ENCODE measurements at regions not wholly inside any gene's neighbourhood (a gene's known extent, or its start where the extent isn't known, plus 50 kb on each side); places are given as distances from the start of the nearest gene placed in this dataset.

DNA sequence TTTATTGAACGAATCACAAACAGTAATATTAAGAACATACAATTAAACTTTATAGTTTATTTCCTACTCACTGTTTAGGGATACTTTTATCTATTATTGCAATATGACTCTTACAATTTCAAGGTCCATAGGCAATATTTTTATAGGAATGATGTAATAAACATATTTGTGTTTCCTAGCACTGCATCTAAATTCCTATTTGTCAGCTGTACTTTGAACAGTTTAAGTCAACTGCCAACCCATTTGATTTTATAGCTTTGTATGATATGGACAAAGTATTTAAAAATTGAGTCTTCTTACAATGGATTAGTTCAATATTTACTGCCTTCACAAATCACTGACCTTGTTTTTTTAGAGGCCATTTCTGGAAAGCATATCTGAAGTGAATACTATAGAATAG lies 199.3 kb downstream of the PCDH7 start:
- intact Hi-C loops (cut with DNase I): no loop called here
- DNase-seq: no peak

DNA sequence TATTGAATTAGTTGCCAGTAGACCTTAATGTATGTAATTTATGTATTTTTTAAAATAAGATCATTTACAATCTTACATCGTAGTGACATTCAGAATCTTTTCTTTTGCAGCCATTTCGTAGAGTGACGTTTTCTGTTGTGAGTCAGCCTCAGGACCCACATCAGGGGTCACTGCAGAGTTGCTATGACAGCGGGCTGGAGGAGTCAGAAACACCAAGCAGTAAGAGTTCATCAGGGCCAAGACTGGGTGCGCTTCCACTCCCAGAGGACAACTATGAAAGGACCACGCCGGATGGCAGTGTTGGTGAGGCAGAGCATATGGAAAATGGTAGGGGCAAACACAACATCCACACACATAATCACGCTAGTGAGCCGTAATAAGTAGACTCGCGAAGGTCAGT lies 199.9 kb downstream of the PCDH7 start:
- no peak for DNase-seq
- intact Hi-C loops (cut with DNase I): no loop called here

DNA sequence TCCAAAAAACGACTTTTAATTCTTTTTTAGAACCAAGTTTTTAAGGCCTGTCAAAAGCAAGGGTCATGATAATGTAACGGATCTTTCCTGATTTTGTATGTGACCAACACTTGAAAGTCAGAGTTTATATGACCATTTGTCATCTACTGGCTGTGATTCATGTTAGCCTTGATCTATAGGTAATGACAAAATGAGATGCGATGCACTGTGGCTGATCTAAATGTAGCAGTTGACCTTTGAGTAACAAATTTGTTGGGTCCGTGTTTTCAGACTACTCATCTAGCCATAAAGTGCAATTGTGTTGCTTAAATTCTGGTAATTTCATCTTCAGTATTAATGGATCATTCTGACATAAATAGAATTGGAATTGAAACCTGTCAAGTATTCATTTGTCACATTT lies 202.5 kb downstream of the PCDH7 start:
- intact Hi-C loops (cut with DNase I): no loop called here
- DNase-seq: no peak

DNA sequence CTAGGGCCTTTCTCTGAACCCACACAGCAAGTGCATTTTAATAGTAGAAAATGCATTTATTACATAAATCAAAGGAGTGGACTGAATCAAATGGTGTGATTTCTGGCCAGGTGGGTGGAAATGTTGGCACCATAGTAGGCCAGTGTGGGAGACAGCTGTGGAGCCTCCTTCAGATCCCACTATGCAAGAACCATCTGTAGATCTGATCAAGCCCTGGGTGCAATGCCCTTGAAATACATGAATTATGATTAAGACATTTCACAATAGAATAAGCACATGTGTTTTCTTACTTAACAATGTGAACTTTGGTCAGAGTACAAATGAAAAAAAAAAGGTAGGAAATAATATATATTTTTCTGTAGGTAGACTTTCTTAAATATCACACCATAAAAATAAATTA lies 204.3 kb downstream of the PCDH7 start:
- intact Hi-C loops (cut with DNase I): no loop called here
- DNase-seq: no peak

DNA sequence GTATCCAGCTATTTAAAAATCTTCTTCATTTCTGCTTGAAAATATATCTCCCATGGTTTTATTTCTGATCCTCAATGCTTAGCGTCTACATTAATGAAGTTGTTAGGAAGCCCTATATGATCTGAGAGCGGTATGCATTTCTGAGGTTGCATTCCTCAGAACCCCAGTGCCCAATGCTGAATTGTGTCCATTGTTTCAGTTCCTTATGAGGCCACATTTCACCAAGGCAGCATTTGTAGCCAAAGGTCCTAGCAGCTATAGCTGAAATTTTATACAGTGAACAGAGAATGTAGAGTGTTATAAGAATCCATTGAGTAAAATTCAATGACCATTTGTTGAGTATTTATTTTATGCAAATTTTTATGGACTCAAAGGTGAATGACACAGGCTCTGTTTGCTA lies 209.5 kb downstream of the PCDH7 start:
- intact Hi-C loops (cut with DNase I): no loop called here
- DNase-seq: no peak

DNA sequence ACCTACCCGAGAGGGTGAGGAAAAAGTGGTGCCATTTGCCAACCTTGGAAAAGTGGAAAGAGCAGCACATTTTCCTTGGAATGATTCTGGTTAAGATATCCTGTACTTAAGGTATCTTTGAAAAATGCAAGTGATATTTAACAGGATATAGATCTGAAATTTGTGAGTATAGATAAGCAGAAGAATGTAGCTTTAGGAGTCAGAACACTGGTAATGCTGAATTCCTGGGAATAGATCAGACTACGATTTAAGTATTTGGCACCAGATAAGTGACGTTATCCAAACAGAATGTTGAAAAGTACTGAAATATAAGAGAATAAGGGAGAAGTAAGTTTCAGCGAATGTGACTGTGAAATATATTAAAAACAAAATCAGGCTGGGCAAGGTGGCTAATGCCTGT lies 210.1 kb downstream of the PCDH7 start:
- intact Hi-C loops (cut with DNase I): no loop called here
- no peak for DNase-seq

DNA sequence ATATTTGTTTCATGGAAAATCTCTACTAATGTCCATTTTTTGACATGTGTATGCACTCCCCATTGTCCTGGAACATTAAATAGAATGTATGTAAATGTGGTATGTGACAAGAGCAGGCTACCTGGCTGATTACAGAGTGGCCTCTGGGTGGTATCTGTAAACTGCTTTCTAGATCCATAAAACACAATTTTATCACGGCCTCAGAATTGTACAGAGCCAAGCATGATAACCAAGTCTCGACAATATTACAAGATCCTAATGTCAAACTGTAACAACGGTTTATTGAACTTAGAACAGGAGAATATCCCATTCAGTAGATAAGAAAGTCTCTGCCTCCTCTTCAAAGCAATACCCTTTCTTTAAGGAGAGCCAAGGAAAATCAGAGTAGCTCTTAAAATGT lies 212.4 kb downstream of the PCDH7 start:
- no peak for DNase-seq
- intact Hi-C loops (cut with DNase I): no loop called here

DNA sequence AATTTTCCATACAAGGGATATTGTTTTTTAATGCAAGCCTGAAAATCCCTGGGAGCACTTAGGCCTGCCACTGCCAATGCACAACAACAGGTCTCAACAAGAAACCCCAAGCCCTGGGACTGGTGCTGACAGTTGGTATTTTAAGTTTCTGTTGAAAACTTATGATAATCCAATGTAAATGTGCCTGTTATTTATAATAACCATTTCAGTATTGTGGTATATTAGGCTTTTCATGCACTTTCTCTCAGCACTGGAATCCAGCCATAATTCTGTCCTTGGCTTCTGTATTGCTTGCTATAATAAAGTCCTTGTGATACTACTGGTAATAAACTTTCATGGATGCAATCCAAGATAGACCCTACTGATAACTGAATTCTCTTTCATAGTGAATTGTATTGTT lies 218.9 kb downstream of the PCDH7 start:
- intact Hi-C loops (cut with DNase I): no loop called here
- DNase-seq: no peak

DNA sequence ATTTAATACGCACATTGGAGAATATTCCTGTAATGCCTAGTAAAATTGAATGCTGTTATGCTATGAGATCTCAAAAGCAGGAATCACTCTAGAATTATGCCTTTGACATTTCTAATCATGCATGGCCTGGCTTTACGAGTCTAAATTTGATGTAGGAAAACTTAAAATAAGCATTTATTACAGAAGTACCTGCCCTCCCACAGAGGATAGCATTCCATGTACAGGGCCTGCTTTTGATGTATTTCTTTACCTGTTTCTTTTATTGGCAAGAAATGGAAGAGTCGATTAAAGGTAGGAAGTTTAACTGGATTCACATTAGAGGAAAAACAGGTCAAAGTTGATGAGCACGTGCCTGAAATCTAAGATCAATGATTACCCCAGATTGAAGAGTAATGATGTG lies 219.5 kb downstream of the PCDH7 start:
- no peak for DNase-seq
- intact Hi-C loops (cut with DNase I): no loop called here

DNA sequence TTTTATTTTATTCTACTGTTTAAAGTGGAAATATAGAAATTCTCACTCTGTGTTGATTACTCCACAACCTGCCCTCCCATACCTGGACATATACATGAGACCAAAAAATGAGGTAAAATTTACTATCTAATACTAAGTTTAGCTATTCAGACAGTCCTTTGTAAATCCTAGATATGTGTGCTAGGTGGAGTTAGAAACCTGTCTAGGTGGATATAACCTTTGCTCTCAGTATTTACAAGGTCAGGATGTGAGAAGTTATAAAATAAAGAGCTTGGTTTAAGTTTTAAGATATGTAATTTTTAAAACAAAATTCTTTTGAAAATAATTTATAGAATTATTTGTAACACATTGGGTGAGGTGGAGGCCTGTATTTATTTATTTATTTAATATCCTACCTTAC lies 221.5 kb downstream of the PCDH7 start:
- DNase-seq: no peak
- intact Hi-C loops (cut with DNase I): no loop called here

DNA sequence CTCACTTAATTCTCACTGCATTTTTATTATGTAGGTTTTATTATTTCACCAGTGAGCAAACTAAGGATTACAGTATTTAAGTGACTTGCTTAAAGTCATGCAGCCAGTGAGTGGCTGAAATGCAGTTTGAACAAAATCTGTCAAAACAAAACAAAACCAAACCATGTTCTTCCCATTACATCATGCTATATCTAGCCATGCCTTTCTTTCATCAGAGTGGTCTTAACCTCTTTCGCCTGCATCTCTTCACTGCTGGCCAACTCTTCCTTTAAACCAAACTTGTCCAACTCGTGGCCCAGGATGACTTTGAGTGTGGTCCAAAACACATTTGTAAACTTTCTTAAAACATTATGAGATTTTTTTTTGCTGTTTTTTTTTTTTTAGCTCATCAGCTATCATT lies 223.2 kb downstream of the PCDH7 start:
- no peak for DNase-seq
- intact Hi-C loops (cut with DNase I): no loop called here

DNA sequence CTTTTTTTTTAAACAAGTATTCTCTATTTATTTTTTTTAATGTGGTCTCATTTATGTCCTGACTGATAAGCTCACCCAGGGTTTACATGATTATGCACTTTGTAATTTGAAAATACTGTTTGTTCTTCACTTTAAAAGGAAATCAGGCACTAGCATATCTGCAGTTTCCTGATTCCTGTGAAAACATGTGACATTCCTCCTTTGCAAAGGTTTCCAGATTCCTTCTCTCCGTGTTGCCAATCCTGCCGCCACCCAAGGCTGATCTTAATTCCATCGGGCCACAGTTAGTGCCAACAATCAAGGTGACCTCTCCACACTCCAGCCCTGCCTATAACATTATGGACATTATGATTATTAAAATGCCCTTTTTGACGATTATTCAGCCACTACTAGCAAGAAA lies 225.4 kb downstream of the PCDH7 start:
- no peak for DNase-seq
- intact Hi-C loops (cut with DNase I): no loop called here

DNA sequence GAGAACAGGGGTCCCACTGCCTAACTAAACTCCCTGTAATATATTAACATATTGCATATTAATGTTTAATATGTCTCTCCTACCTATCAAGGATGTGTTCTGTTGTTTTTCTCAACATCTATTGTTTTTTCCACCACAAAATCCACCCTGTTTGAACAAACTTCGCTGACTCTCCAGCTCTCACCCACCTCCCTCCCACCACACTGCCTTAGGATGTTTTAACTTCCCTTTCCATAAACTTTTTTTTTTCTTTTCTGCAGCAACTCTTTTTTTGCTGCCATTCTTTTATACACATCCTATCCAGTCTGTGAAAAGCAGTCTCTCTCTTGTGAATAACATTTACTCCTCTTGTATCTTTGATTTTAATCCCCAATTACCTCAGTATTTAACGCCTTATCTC lies 226.1 kb downstream of the PCDH7 start:
- intact Hi-C loops (cut with DNase I): no loop called here
- DNase-seq: no peak

DNA sequence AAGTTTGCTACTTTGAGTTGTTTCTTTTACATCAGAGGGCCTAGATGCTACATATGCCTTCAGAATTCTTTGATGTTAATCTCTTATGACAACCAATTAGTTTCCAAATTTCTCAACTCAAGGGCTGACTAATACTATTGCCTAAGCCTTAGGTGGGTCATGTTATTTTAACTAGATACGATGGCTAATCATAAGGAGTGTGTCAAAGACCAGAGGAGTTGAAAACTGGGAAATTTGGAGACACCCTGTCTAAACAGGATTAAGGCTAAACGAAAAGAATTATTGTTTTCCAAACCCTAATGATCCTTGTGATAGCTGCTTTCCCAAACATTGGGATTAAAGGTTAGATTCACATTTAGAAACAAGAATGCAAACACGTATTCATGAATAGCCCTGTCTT lies 228.5 kb downstream of the PCDH7 start:
- no peak for DNase-seq
- intact Hi-C loops (cut with DNase I): no loop called here

DNA sequence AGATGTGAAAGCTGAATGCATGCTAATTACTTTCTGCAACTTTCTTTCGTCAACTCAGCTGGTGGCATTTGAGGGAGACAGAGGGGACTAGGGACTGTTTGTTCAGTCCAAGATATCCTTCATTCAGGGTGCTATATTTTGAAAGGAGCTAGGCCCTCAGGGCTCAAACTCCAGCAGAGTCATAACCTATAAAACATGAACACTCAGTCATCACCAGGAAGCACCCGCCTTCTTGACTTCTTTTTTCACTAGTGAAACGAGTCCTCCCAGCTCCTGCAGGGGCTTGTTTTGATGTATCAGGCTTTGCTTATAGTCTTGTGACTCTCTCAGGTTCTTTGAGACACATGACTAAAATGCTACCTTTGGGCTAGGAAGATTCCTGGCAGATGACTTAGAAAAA lies 230.6 kb downstream of the PCDH7 start:
- intact Hi-C loops (cut with DNase I): no loop called here
- no peak for DNase-seq

DNA sequence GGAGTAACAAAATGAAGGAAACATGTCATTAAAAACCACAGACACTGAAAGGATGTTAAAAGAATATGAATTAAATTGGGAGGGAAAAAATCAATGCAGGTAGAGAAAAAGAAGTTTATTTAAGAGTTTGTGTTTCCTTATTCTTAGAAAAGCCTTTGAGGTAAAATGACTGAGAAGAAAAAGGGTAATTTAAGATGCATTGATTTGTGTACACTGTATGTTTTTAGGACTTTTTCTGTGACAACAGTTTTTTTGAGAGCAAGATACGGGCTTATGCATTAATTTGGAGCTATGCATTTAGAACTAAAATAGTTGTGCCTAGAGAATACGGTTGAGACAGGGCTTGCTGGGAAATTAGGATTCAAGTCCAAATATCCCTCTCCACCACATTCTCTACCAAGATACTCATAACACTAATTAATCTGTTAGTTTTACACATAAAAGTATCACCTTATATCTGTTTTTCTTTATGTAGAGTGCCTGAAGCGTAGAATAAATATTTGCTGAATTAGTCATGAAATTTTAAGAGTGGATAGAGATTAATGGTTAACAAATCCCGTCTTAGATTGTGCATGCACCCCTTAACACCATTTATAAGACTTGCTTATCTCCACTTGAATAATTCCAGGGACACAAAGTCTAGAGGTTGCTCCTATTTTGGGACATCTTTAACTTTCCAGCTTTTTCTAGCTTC lies 232.5 kb downstream of the PCDH7 start:
- no peak for DNase-seq

DNA sequence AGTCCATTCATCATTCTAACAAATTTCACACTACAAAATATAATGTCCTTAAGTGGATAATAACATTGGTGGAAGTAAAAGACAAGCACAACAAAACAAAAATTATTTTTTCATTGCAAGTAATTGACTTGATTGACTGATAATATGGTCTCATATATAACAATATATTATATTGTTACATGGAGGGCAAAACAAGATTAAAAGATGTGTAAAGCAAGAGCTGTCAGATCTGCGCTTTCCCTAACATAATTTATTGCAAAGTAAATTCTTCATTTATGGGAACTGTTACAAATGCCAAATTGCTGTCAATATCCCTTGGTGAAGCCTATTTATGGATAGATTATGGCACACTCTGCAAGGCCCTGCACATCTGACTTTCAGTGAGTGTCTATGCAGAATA lies 233.6 kb downstream of the PCDH7 start:
- intact Hi-C loops (cut with DNase I): no loop called here
- no peak for DNase-seq

More for the DNA sequence above, 232.5 kb downstream of the PCDH7 start:
- intact Hi-C loops (cut with DNase I): no loop called here

DNA sequence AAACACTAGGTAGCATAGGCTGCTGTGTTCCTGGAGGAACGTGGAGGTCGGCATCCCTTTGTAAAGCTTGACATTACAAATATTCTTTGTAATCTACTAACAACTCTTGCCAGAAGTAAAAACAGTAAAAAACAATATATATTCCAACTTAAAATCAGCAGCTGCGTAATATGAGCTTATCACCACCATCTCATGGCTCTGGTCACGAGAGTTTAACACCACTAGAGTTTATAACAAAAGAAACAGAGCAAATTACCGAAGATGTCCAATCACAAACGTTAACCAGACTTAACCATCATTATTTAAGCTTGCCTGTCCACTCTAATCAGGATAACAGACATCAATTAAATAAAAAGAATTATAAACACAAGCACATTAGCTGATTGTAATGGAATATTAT lies 236.7 kb downstream of the PCDH7 start:
- DNase-seq: no peak
- intact Hi-C loops (cut with DNase I): no loop called here

DNA sequence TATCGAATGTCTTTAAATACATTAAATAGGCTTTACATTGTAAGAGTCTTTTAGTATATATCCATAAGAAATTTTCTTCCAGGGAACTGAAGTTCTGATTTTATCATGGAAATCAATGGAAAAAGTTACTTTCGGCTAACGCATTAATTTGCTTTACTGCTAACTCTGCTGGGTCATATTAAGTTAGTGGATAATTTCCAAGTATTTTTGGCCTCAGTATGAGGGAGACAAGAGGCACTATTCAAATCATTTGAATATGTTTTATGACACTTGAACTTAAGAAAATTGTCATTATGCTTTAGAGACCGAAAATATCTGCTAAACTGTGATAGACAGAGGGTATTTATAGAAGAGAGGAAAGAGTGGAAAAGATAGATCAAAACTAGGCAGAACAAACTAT lies 237.5 kb downstream of the PCDH7 start:
- DNase-seq: no peak
- intact Hi-C loops (cut with DNase I): no loop called here

DNA sequence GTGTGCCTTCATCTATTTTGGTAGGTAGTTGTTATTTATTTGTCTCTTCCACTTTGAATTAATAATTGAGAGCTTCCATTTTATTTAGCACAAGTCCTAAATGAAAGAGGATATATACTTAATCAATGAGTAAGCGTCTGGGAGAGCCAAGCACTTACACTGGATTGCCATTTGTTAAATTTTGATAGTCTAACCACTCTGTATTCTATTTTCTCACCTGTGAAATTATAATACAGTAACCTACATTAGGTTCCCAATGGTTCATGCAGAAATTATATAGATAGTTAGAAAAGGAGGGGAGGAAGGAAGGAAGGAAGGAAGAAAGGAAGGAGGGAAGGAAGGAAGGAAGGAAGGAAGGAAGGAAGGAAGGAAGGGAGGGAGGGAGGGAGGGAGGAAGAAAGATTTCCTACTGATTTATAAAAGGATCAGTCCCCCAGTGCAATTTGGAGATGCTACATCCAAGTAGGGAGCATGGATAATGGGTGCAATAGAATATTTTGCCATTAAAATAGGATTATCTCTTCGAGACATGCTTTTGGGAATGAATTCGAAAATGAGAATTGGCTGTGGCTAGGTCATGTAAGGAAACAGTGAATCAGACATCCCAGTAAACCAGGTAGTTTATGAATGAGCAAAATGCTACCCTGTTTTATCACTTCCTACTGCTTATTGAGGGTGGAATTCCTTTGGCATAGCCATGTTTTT lies 239.8 kb downstream of the PCDH7 start:
- intact Hi-C loops (cut with DNase I): no loop called here
- DNase-seq: no peak

DNA sequence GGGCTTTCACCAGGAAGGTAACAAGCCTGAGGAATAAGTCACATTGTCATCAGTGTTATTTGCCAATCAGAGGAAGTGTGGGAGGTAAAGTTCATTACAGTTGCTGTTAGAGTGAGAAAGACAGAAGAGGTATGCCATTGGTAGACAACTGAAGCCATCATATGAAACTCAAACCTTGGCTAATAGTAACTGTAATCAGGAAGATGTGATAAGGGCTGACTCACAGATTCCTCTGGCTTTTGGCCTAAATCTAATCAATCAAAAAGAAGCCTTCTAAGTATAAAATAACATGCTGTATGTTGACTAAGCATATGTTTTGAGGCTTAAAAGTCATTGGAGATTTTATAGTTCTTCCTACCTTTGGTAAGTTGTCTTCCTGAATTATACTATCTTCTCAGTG lies 242.8 kb downstream of the PCDH7 start:
- intact Hi-C loops (cut with DNase I): no loop called here
- no peak for DNase-seq
